ENCODE measurements at regions not wholly inside any gene's neighbourhood (a gene's known extent, or its start where the extent isn't known, plus 50 kb on each side); places are given as distances from the start of the nearest gene placed in this dataset.

DNA sequence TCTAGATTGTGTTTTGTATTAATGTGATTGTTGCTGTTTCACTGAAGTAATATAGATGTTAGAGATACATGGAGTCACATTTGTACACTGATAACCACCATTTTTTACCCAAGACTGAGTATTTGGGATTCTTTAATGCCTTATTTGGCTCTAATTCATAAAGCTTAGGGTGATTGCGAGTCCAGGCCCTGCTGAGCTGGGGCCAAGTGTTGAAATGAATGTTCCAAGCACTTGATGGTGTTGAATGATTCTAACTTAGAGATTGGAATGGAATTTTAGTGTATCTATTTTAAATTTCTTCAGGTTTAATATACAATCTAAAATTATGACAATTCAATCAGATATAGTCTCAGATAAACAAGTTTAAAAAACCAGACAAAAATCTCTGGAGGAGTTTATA is 329.4 kb upstream of the SLC35B3 start:
- Histone ChIP-seq H3K27me3 (replicated peaks in 1 of 7) (no peaks in the 10 kb centered on the region), H3K4me1 (no peaks in the 10 kb centered on the region), H3K27ac (no peak overlapping the region), H3K36me3 (no peaks in the 10 kb centered on the region), H3K9me3 (no peaks in the 10 kb centered on the region), H3K4me3 (no peak overlapping the region)
- DNase-seq = no peak
- intact Hi-C loops (cut with DNase I; ENCODE audit: low total_unique reads) = no loop called here
- 47 to 84% (median 71%) methylated on average over 1 of the region's 1 CpG for WGBS, 5 donors
- TF ChIP-seq, protein P1, sequence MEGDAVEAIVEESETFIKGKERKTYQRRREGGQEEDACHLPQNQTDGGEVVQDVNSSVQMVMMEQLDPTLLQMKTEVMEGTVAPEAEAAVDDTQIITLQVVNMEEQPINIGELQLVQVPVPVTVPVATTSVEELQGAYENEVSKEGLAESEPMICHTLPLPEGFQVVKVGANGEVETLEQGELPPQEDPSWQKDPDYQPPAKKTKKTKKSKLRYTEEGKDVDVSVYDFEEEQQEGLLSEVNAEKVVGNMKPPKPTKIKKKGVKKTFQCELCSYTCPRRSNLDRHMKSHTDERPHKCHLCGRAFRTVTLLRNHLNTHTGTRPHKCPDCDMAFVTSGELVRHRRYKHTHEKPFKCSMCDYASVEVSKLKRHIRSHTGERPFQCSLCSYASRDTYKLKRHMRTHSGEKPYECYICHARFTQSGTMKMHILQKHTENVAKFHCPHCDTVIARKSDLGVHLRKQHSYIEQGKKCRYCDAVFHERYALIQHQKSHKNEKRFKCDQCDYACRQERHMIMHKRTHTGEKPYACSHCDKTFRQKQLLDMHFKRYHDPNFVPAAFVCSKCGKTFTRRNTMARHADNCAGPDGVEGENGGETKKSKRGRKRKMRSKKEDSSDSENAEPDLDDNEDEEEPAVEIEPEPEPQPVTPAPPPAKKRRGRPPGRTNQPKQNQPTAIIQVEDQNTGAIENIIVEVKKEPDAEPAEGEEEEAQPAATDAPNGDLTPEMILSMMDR (IDR thresholded peaks at IDR 0.05 in 8 of 11, conservative IDR thresholded peaks at IDR 0.05 in 3 of 11) = no peak
- TF ChIP-seq POLR2AphosphoS5 (IDR thresholded peaks at IDR 0.05) = no peak
- no peak for TF ChIP-seq POLR2A (IDR thresholded peaks at IDR 0.05)

- H3K9me3 ChIP-seq = no peaks in the 10 kb centered on the region
- no peaks in the 10 kb centered on the region for H3K27me3 ChIP-seq (replicated peaks in 1 of 7)
- no peak overlapping the region for H3K27ac ChIP-seq
- H3K4me1 ChIP-seq = no peaks in the 10 kb centered on the region
- 64 to 85% (median 77%) methylated on average over 1 of the region's 1 CpG for WGBS, 5 donors
- H3K36me3 ChIP-seq = no peaks in the 10 kb centered on the region
- no peak for DNase-seq
- H3K4me3 ChIP-seq = no peak overlapping the region
- TF ChIP-seq POLR2A (IDR thresholded peaks at IDR 0.05) = no peak
- TF ChIP-seq, protein P1 (IDR thresholded peaks at IDR 0.05 in 8 of 11, conservative IDR thresholded peaks at IDR 0.05 in 3 of 11) = no peak
- no peak for TF ChIP-seq POLR2AphosphoS5 (IDR thresholded peaks at IDR 0.05)
- intact Hi-C loops (cut with DNase I; ENCODE audit: low total_unique reads) = no loop called here
Measured at GRCh38 chr6:8760951-8761350, 325.6 kb upstream of the SLC35B3 start.

GRCh38 chr6:8758412-8758811 is 323.1 kb upstream of the SLC35B3 start:
- intact Hi-C loops (cut with DNase I; ENCODE audit: low total_unique reads) = no loop called here
- no peaks in the 10 kb centered on the region for H3K36me3 ChIP-seq
- no peak for DNase-seq
- no peak for TF ChIP-seq POLR2A (IDR thresholded peaks at IDR 0.05)
- no peak for TF ChIP-seq POLR2AphosphoS5 (IDR thresholded peaks at IDR 0.05)
- TF ChIP-seq, protein P1 (IDR thresholded peaks at IDR 0.05 in 8 of 11, conservative IDR thresholded peaks at IDR 0.05 in 3 of 11) = no peak
- WGBS, 5 donors = 66 to 87% (median 69%) methylated on average over 4 of the region's 4 CpGs
- H3K9me3 ChIP-seq = no peaks in the 10 kb centered on the region
- no peak overlapping the region for H3K27ac ChIP-seq
- H3K27me3 ChIP-seq (replicated peaks in 1 of 7) = no peaks in the 10 kb centered on the region
- H3K4me1 ChIP-seq = no peaks in the 10 kb centered on the region
- no peak overlapping the region for H3K4me3 ChIP-seq

DNA sequence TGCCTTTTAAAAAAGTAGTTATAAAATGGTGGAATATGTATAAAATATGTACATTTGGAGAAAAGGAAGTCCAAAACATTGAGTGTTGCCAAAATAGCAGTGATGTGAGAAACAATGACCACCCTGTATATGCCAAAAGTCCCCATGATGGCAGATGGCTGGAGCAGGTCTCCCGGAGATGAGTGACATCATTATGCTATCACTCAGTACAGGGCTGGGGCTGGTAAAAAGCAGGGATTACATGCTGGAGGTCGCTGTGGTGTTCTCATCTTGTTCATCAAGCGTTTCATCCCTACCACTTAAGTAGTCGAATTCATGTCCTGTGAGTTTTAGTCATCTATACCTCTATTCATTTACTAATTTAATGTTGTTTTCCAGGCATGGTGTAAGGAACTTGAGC is 315.3 kb upstream of the SLC35B3 start:
- H3K4me1 ChIP-seq = no peaks in the 10 kb centered on the region
- TF ChIP-seq, protein P1 (IDR thresholded peaks at IDR 0.05 in 8 of 11, conservative IDR thresholded peaks at IDR 0.05 in 3 of 11) = no peak
- TF ChIP-seq POLR2A (IDR thresholded peaks at IDR 0.05) (no peak), POLR2AphosphoS5 (IDR thresholded peaks at IDR 0.05) (no peak)
- intact Hi-C loops (cut with DNase I; ENCODE audit: low total_unique reads) = no loop called here
- H3K36me3 ChIP-seq = no peaks in the 10 kb centered on the region
- no peak overlapping the region for H3K4me3 ChIP-seq
- H3K27me3 ChIP-seq (replicated peaks in 1 of 7) = no peaks in the 10 kb centered on the region
- no peak overlapping the region for H3K27ac ChIP-seq
- H3K9me3 ChIP-seq = no peaks in the 10 kb centered on the region
- 81 to 89% (median 83%) methylated on average over 4 of the region's 4 CpGs for WGBS, 5 donors
- DNase-seq = no peak

Data from spleen (tissue), 11 donors.